Smooth muscle cell (in vitro differentiated cells): ENCODE measurements at regions not wholly inside any gene's neighbourhood (a gene's known extent, or its start where the extent isn't known, plus 50 kb on each side); places are given as distances from the start of the nearest gene placed in this dataset.

Experiments
- DNase-seq: peaks from one replicate; lab custom pipeline; 2025; ENCODE audit not compliant: unreplicated experiment; lab: John Stamatoyannopoulos, UW
- H2AFZ ChIP-seq: fragments of 200-600 bp; sonication (generic); 2 replicates; pipeline ENCODE4 v1.6.0; 2016; ENCODE audit warnings: antibody characterized with exemption, low read depth, mild to moderate bottlenecking
- H3F3A ChIP-seq: fragments of 200-600 bp; sonication (generic); 2 replicates; pipeline ENCODE4 v1.6.0; 2017; ENCODE audit warnings: antibody characterized with exemption, low read depth
- H3K27ac ChIP-seq: fragments of 200-600 bp; sonication (generic); 2 replicates; pipeline ENCODE4 v1.5.1; 2016; ENCODE audit warnings: low read depth, mild to moderate bottlenecking
- H3K27me3 ChIP-seq: fragments of 200-600 bp; sonication (generic); 2 replicates; pipeline ENCODE4 v1.6.1; 2016; ENCODE audit warnings: low read depth, mild to moderate bottlenecking
- H3K36me3 ChIP-seq: fragments of 200-600 bp; sonication (generic); 2 replicates; pipeline ENCODE4 v1.5.1; 2016; ENCODE audit warnings: low read depth
- H3K4me1 ChIP-seq: fragments of 200-600 bp; sonication (generic); 2 replicates; pipeline ENCODE4 v1.5.1; 2016; ENCODE audit warnings: low read depth
- H3K4me2 ChIP-seq: fragments of 200-600 bp; sonication (generic); 2 replicates; pipeline ENCODE4 v1.6.0; 2016; ENCODE audit warnings: mild to moderate bottlenecking
- H3K4me3 ChIP-seq: fragments of 200-600 bp; sonication (generic); 2 replicates; pipeline ENCODE4 v1.5.1; 2016; ENCODE audit warnings: mild to moderate bottlenecking
- H3K79me2 ChIP-seq: fragments of 200-600 bp; sonication (generic); 2 replicates; pipeline ENCODE4 v1.6.0; 2016; ENCODE audit warnings: low read depth, mild to moderate bottlenecking
- H3K9ac ChIP-seq: fragments of 200-600 bp; sonication (generic); 2 replicates; pipeline ENCODE4 v1.6.0; 2016; ENCODE audit warnings: low read depth
- H3K9me3 ChIP-seq: fragments of 200-600 bp; sonication (generic); replicated peaks from 2 replicates; pipeline ENCODE4 v1.5.1; 2016; ENCODE audit warnings: low read depth
- H4K20me1 ChIP-seq: fragments of 200-600 bp; sonication (generic); 2 replicates; pipeline ENCODE4 v1.6.0; 2016; ENCODE audit warnings: low read depth
- CTCF ChIP-seq: fragments of 200-600 bp; sonication (generic); IDR thresholded peaks from 2 replicates; pipeline ENCODE4 v1.5.1; 2017; ENCODE audit warnings: borderline replicate concordance, mild to moderate bottlenecking, antibody characterized with exemption; ENCODE audit not compliant: insufficient read depth, poor library complexity, severe bottlenecking
- WGBS: methylation state at CpG from one replicate; pipeline ENCODE4 v1.1.7; 2016; ENCODE audit warnings: low lambda C conversion rate; 5-methylcytosine and 5-hydroxymethylcytosine counted together

- no peak overlapping the region for H3K9ac ChIP-seq
- TF ChIP-seq CTCF, result no peak
- no peaks in the 10 kb centered on the region for H4K20me1 ChIP-seq
- H3K4me2 ChIP-seq, result peak overlapping the region; percentile 56
- no peaks in the 10 kb centered on the region for H3K79me2 ChIP-seq
- no peaks in the 10 kb centered on the region for H3F3A ChIP-seq
- H3K4me1 ChIP-seq, result peaks cover 6% of the 10 kb centered on the region
- WGBS, result 7% methylated on average over 2 of the region's 2 CpGs
- H3K4me3 ChIP-seq, result no peak overlapping the region
- no peaks in the 10 kb centered on the region for H3K36me3 ChIP-seq
- DNase-seq, result no peak
- H3K27me3 ChIP-seq, result no peaks in the 10 kb centered on the region
- H2AFZ ChIP-seq, result no peak overlapping the region
- H3K27ac ChIP-seq, result peak overlapping the region; percentile 36
- no peaks in the 10 kb centered on the region for H3K9me3 ChIP-seq
Observed at GRCh38 chr14:53458368-53458814, 305.3 kb upstream of the DDHD1 start.

- Histone ChIP-seq H4K20me1 (no peaks in the 10 kb centered on the region), H3F3A (no peaks in the 10 kb centered on the region), H3K36me3 (no peaks in the 10 kb centered on the region), H2AFZ (no peak overlapping the region), H3K79me2 (no peaks in the 10 kb centered on the region), H3K9ac (no peak overlapping the region), H3K4me3 (no peak overlapping the region), H3K27me3 (no peaks in the 10 kb centered on the region), H3K4me2 (no peak overlapping the region), H3K4me1 (peaks cover 6% of the 10 kb centered on the region), H3K27ac (no peak overlapping the region), H3K9me3 (no peaks in the 10 kb centered on the region)
- no peak for TF ChIP-seq CTCF
- WGBS, result 94% methylated on average over 1 of the region's 1 CpG
- no peak for DNase-seq
Observed at GRCh38 chr14:53456931-53457330, 303.8 kb upstream of the DDHD1 start.

- Histone ChIP-seq H3K79me2 (no peaks in the 10 kb centered on the region), H3K36me3 (no peaks in the 10 kb centered on the region), H3K4me1 (no peaks in the 10 kb centered on the region), H3K27ac (no peak overlapping the region), H3K4me2 (no peak overlapping the region), H3K9ac (no peak overlapping the region), H3K4me3 (no peak overlapping the region), H3K27me3 (no peaks in the 10 kb centered on the region), H2AFZ (no peak overlapping the region), H3K9me3 (no peaks in the 10 kb centered on the region), H3F3A (no peaks in the 10 kb centered on the region), H4K20me1 (no peaks in the 10 kb centered on the region)
- no peak for DNase-seq
- WGBS, result 89% methylated on average over 4 of the region's 4 CpGs
- no peak for TF ChIP-seq CTCF
Observed at GRCh38 chr14:53452005-53452673, 299.0 kb upstream of the DDHD1 start.

GRCh38 chr14:53450871-53451270 is 297.7 kb upstream of the DDHD1 start:
- 65% methylated on average over 3 of the region's 3 CpGs for WGBS
- DNase-seq, result no peak
- peak overlapping the region; percentile 35 for H2AFZ ChIP-seq

More at GRCh38 chr14:53450871-53451270, 297.7 kb upstream of the DDHD1 start:
- H4K20me1 ChIP-seq, result no peaks in the 10 kb centered on the region
- no peaks in the 10 kb centered on the region for H3K9me3 ChIP-seq
- no peak overlapping the region for H3K4me3 ChIP-seq
- no peaks in the 10 kb centered on the region for H3K4me1 ChIP-seq
- H3K9ac ChIP-seq, result no peak overlapping the region
- H3K27me3 ChIP-seq, result no peaks in the 10 kb centered on the region
- H3K27ac ChIP-seq, result no peak overlapping the region
- no peaks in the 10 kb centered on the region for H3K79me2 ChIP-seq
- H3K4me2 ChIP-seq, result no peak overlapping the region
- no peak for TF ChIP-seq CTCF
- H3F3A ChIP-seq, result no peaks in the 10 kb centered on the region
- no peaks in the 10 kb centered on the region for H3K36me3 ChIP-seq
